H9 (cell line): ENCODE measurements at regions not wholly inside any gene's neighbourhood (a gene's known extent, or its start where the extent isn't known, plus 50 kb on each side); places are given as distances from the start of the nearest gene placed in this dataset.

Experiments used
- DNase-seq: peaks from one replicate; pipeline ENCODE4 v3.0.0-alpha.2; 2017
- H2AFZ ChIP-seq: one replicate; pipeline ENCODE4 v1.6.1; 2013; ENCODE audit warnings: mild to moderate bottlenecking, low read length, control low read depth, moderate library complexity
- H2AK5ac ChIP-seq: 2 replicates; pipeline ENCODE4 v1.6.1; 2013; ENCODE audit warnings: low read length, control low read depth, mixed read lengths; ENCODE audit not compliant: insufficient read length
- H2BK120ac ChIP-seq: one replicate; pipeline ENCODE4 v1.6.1; 2013; ENCODE audit warnings: low read depth, mild to moderate bottlenecking, low read length, control low read depth, inconsistent platforms; ENCODE audit not compliant: poor library complexity, severe bottlenecking
- H2BK12ac ChIP-seq: 2 replicates; pipeline ENCODE4 v1.6.1; 2013; ENCODE audit warnings: low read length, control low read depth, mixed read lengths, low read depth; ENCODE audit not compliant: insufficient read length
- H2BK15ac ChIP-seq: 2 replicates; pipeline ENCODE4 v1.6.1; 2013; ENCODE audit warnings: low read depth, low read length, control low read depth
- H2BK20ac ChIP-seq: one replicate; pipeline ENCODE4 v1.6.1; 2013; ENCODE audit warnings: low read depth, mild to moderate bottlenecking, low read length, control low read depth, inconsistent platforms; ENCODE audit not compliant: poor library complexity, severe bottlenecking
- H2BK5ac ChIP-seq: 2 replicates; pipeline ENCODE4 v1.6.1; 2013; ENCODE audit warnings: low read length, control low read depth, mixed read lengths; ENCODE audit not compliant: insufficient read length
- H3K14ac ChIP-seq: 2 replicates; pipeline ENCODE4 v1.6.1; 2013; ENCODE audit warnings: low read length, control low read depth; ENCODE audit not compliant: insufficient read depth
- H3K18ac ChIP-seq: 2 replicates; pipeline ENCODE4 v1.6.1; 2013; ENCODE audit warnings: low read depth, mild to moderate bottlenecking, mixed read lengths, low read length, control low read depth; ENCODE audit not compliant: insufficient read length
- H3K23ac ChIP-seq: 2 replicates; pipeline ENCODE4 v1.6.1; 2013; ENCODE audit warnings: low read length, control low read depth, mixed read lengths, low read depth; ENCODE audit not compliant: insufficient read length
- H3K23me2 ChIP-seq: 2 replicates; pipeline ENCODE4 v1.6.1; 2013; ENCODE audit warnings: low read depth, mild to moderate bottlenecking, mixed read lengths, low read length, control low read depth; ENCODE audit not compliant: insufficient read length, poor library complexity, severe bottlenecking
- H3K27ac ChIP-seq: 2 replicates; pipeline ENCODE4 v1.5.1; 2013; ENCODE audit warnings: low read length, control low read depth, mixed read lengths, low read depth; ENCODE audit not compliant: insufficient read length
- H3K27me3 ChIP-seq: 2 replicates; pipeline ENCODE4 v1.6.1; 2013; ENCODE audit warnings: low read length, control low read depth, inconsistent platforms; ENCODE audit not compliant: insufficient read depth
- H3K4ac ChIP-seq: 2 replicates; pipeline ENCODE4 v1.6.1; 2013; ENCODE audit warnings: low read depth, mild to moderate bottlenecking, control low read depth, inconsistent platforms, low read length, moderate library complexity
- H3K4me1 ChIP-seq: 2 replicates; pipeline ENCODE4 v1.6.1; 2013; ENCODE audit warnings: low read length, control low read depth, inconsistent platforms; ENCODE audit not compliant: insufficient read depth
- H3K4me2 ChIP-seq: 2 replicates; pipeline ENCODE4 v1.6.1; 2013; ENCODE audit warnings: low read length, control low read depth, mixed read lengths; ENCODE audit not compliant: insufficient read length, insufficient read depth
- H3K56ac ChIP-seq: 2 replicates; pipeline ENCODE4 v1.6.1; 2013; ENCODE audit warnings: low read depth, mild to moderate bottlenecking, mixed read lengths, low read length, control low read depth; ENCODE audit not compliant: insufficient read length
- H3K79me1 ChIP-seq: 2 replicates; pipeline ENCODE4 v1.6.1; 2013; ENCODE audit warnings: low read depth, mild to moderate bottlenecking, moderate library complexity, low read length, control low read depth, inconsistent platforms; ENCODE audit not compliant: insufficient read depth, poor library complexity, severe bottlenecking
- H3K79me2 ChIP-seq: 2 replicates; pipeline ENCODE4 v1.6.1; 2013; ENCODE audit warnings: low read length, control low read depth, inconsistent platforms; ENCODE audit not compliant: insufficient read depth
- H3K9ac ChIP-seq: 2 replicates; pipeline ENCODE4 v1.6.1; 2013; ENCODE audit warnings: low read length, control low read depth, mixed read lengths; ENCODE audit not compliant: insufficient read length; ENCODE audit errors: extremely low read depth
- H3K9me3 ChIP-seq: one replicate; pipeline ENCODE4 v1.6.1; 2013; ENCODE audit warnings: low read depth, low read length, inconsistent platforms; ENCODE audit not compliant: control insufficient read depth
- H3T11ph ChIP-seq: one replicate; pipeline ENCODE4 v1.6.1; 2013; ENCODE audit warnings: mild to moderate bottlenecking, low read length, control low read depth, inconsistent platforms
- H4K20me1 ChIP-seq: one replicate; pipeline ENCODE4 v1.6.1; 2013; ENCODE audit not compliant: control insufficient read depth, insufficient read length, insufficient read depth
- H4K5ac ChIP-seq: 2 replicates; pipeline ENCODE4 v1.6.1; 2013; ENCODE audit warnings: low read depth, mild to moderate bottlenecking, mixed read lengths, low read length, control low read depth; ENCODE audit not compliant: insufficient read length
- H4K8ac ChIP-seq: replicated peaks from 2 replicates; pipeline ENCODE4 v1.6.1; 2013; ENCODE audit warnings: low read length, control low read depth, mixed read lengths, low read depth; ENCODE audit not compliant: insufficient read length
- H4K91ac ChIP-seq: 2 replicates; pipeline ENCODE4 v1.6.1; 2013; ENCODE audit warnings: low read depth, mild to moderate bottlenecking, moderate library complexity, mixed read lengths, low read length, control low read depth; ENCODE audit not compliant: insufficient read length
- H3K27ac Mint-ChIP-seq, 3 experiments: 2 replicates in 2 of 3; 3 replicates in 1 of 3; pipeline ENCODE4 v1.8.0; 2020 to 2021; ENCODE audit warnings: mixed read lengths in 3 of 3, mild to moderate bottlenecking in 1 of 3, moderate library complexity in 1 of 3
- H3K27me3 Mint-ChIP-seq: 2 replicates; pipeline ENCODE4 v1.8.0; 2021; ENCODE audit warnings: low read depth, mild to moderate bottlenecking, moderate library complexity, mixed read lengths
- H3K36me3 Mint-ChIP-seq, 3 experiments: 2 replicates in 2 of 3; 3 replicates in 1 of 3; pipeline ENCODE4 v1.8.0; 2020 to 2021; ENCODE audit warnings: low read depth in 3 of 3, mixed read lengths in 3 of 3; ENCODE audit not compliant: insufficient read depth in 1 of 3
- H3K4me1 Mint-ChIP-seq, 2 experiments: 2 replicates each; pipeline ENCODE4 v1.8.0; 2020; ENCODE audit warnings: mixed read lengths in 2 of 2
- H3K4me3 Mint-ChIP-seq, 2 experiments: 2 replicates in 1 of 2; 3 replicates in 1 of 2; pipeline ENCODE4 v1.8.0; 2020 to 2021; ENCODE audit warnings: mild to moderate bottlenecking in 2 of 2, mixed read lengths in 2 of 2, moderate library complexity in 1 of 2
- H3K9me3 Mint-ChIP-seq, 2 experiments: 2 replicates in 1 of 2; 3 replicates in 1 of 2; pipeline ENCODE4 v1.8.0; 2020; ENCODE audit warnings: mild to moderate bottlenecking in 2 of 2, mixed read lengths in 2 of 2, moderate library complexity in 1 of 2
- WGBS: extraction: QIAGEN DNeasy Blood & Tissue Kit; methylation state at CpG from one replicate; pipeline ENCODE4 v1.1.7; 2013; ENCODE audit warnings: missing lambda C conversion rate, low lambda C conversion rate, mixed read lengths; ENCODE audit not compliant: insufficient read length; ENCODE audit errors: extremely low coverage; 5-methylcytosine and 5-hydroxymethylcytosine counted together
- TF ChIP-seq, protein P1 (sequence below): fragments of 200-600 bp; sonication (generic); conservative IDR thresholded peaks from 3 replicates; pipeline ENCODE4 v1.8.0; 2021; ENCODE audit warnings: antibody characterized with exemption, mild to moderate bottlenecking

DNA sequence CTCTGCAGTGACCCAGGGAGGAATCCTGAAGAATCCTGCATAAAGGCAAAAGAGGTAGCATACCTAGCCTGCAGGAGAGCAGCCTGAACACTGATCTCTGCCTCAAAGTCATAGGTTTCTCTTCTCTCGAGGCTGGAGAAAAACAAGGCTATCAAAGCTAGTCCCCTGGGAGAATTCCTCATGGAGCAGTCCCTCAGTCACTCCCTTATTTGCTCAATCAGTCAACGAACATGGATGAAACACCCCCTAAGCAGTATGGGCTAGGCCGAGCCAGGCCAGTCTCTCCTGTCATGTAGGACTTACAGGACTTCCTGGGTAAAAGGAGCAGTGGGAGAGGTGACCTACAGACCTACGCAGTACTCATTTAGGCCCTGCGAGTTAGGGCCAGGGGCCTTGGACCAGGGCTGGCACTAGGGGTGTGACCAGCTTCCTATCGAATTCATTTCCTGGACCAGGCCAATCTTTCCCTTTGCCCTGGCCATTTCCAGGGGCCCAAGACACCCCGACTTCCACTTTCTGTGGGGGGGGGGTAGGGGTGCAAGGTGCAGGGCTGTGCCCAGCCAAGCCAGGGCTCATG is 164.1 kb downstream of the EFNB1 start:
- Histone ChIP-seq H3K56ac (no peak overlapping the region), H3K79me1 (no peaks in the 10 kb centered on the region), H3T11ph (no peak overlapping the region), H2BK12ac (no peak overlapping the region), H3K23me2 (no peaks in the 10 kb centered on the region), H3K4me1 (peaks cover 4% of the 10 kb centered on the region; the same call in 1 of the 2 replicates), H3K4ac (no peak overlapping the region), H3K14ac (no peak overlapping the region), H3K4me2 (no peak overlapping the region), H2BK15ac (no peak overlapping the region), H4K5ac (no peak overlapping the region), H3K23ac (no peak overlapping the region), H3K79me2 (no peaks in the 10 kb centered on the region), H4K8ac (no peak overlapping the region), H3K27ac (no peak overlapping the region), H3K9me3 (no peaks in the 10 kb centered on the region), H3K18ac (no peak overlapping the region), H4K91ac (no peak overlapping the region), H3K9ac (no peak overlapping the region), H2BK5ac (no peak overlapping the region), H2BK20ac (no peak overlapping the region), H3K27me3 (no peaks in the 10 kb centered on the region), H2AFZ (no peak overlapping the region), H2BK120ac (no peak overlapping the region), H4K20me1 (no peaks in the 10 kb centered on the region), H2AK5ac (no peak overlapping the region)
- Mint-ChIP-seq H3K27me3 (peaks cover 11% of the 10 kb centered on the region), H3K9me3 (peaks cover 73 to 74% of the 10 kb centered on the region in 2 experiments), H3K36me3 (peaks cover 0 to 10% (median 0%) of the 10 kb centered on the region in 3 experiments; a peak in 3 of 7 replicates), H3K27ac (peak overlapping the region in 1 of 3 experiments; percentile 62; a peak in 1 of 7 replicates), H3K4me1 (peaks cover 9 to 29% of the 10 kb centered on the region in 2 experiments), H3K4me3 (no peak overlapping the region)
- peak; percentile 9 for DNase-seq
- WGBS, result no CpG with 5 or more reads among the region's 7 CpGs
- TF ChIP-seq, protein P1, sequence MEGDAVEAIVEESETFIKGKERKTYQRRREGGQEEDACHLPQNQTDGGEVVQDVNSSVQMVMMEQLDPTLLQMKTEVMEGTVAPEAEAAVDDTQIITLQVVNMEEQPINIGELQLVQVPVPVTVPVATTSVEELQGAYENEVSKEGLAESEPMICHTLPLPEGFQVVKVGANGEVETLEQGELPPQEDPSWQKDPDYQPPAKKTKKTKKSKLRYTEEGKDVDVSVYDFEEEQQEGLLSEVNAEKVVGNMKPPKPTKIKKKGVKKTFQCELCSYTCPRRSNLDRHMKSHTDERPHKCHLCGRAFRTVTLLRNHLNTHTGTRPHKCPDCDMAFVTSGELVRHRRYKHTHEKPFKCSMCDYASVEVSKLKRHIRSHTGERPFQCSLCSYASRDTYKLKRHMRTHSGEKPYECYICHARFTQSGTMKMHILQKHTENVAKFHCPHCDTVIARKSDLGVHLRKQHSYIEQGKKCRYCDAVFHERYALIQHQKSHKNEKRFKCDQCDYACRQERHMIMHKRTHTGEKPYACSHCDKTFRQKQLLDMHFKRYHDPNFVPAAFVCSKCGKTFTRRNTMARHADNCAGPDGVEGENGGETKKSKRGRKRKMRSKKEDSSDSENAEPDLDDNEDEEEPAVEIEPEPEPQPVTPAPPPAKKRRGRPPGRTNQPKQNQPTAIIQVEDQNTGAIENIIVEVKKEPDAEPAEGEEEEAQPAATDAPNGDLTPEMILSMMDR, result no peak
